NB4 (cell line): ENCODE measurements at regions not wholly inside any gene's neighbourhood (a gene's known extent, or its start where the extent isn't known, plus 50 kb on each side); places are given as distances from the start of the nearest gene placed in this dataset.

Experiments
- CTCF ChIP-seq: IDR thresholded peaks from one replicate; pipeline ENCODE4 v1.5.1; 2012; ENCODE audit warnings: low read depth, low read length
- MYC ChIP-seq: IDR thresholded peaks from 2 replicates; pipeline ENCODE4 v1.6.1; 2011; ENCODE audit warnings: low read depth, low read length
- POLR2A ChIP-seq: IDR thresholded peaks from 2 replicates; pipeline ENCODE4 v1.6.1; 2011; ENCODE audit warnings: mild to moderate bottlenecking; ENCODE audit not compliant: insufficient read length; ENCODE audit errors: extremely low read depth

- no peak for TF ChIP-seq CTCF
- no peak for TF ChIP-seq POLR2A
- no peak for TF ChIP-seq MYC
These were observed 388.3 kb downstream of the KIF20B start for GRCh38 chr10:90089719-90090118.
